ENCODE measurements at regions not wholly inside any gene's neighbourhood (a gene's known extent, or its start where the extent isn't known, plus 50 kb on each side); places are given as distances from the start of the nearest gene placed in this dataset.

DNA sequence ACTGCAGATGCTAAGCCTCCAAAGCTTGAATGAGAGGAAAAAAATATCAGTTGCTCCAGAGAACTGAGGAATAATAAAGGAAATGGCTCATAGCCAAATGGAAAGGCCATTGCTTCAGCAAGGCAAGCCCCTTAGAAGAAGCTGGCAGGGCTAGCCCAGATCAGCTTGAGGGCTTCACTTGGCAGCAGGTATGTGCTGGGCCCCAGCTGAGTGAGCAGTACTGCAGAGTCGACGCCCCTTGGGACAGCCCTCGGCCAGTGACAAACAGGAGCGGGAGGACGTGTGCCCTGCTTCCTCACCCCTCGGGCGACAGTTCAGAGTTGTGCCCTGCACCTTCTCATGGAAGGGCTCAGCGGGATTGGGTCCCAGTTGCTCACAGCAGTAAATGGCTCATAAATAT is 1031.2 kb upstream of the TMEM132C start:
- Histone ChIP-seq H3K4me3 (ENCODE audit: insufficient read depth, low read length, poor library complexity, severe bottlenecking) (no peak overlapping the region), H3F3A (ENCODE audit: insufficient read depth) (no peaks in the 10 kb centered on the region), H3K4me2 (ENCODE audit: low read depth, low read length, poor library complexity, severe bottlenecking) (no peak overlapping the region), H3K9me3 (ENCODE audit: insufficient read depth, low read length) (no peaks in the 10 kb centered on the region), H3K27me3 (ENCODE audit: low read length) (no peaks in the 10 kb centered on the region), H3K27ac (ENCODE audit: low read depth, low read length) (no peak overlapping the region), H3K79me2 (ENCODE audit: insufficient read depth, low read length) (no peaks in the 10 kb centered on the region), H3K36me3 (ENCODE audit: low read length) (no peaks in the 10 kb centered on the region), H3K9me2 (replicated peaks; ENCODE audit: insufficient read depth, low read length) (no peaks in the 10 kb centered on the region), H2AFZ (ENCODE audit: low read depth, low read length, severe bottlenecking) (no peak overlapping the region), H4K20me1 (ENCODE audit: low read depth, low read length) (no peaks in the 10 kb centered on the region), H3K9ac (ENCODE audit: low read length) (no peak overlapping the region)
- TF ChIP-seq EZH2phosphoT487 (conservative IDR thresholded peaks at IDR 0.05; ENCODE audit: low read length) = no peak
- TF ChIP-seq CTCF (IDR thresholded peaks at IDR 0.05; ENCODE audit: insufficient read depth, low read length, poor library complexity, severe bottlenecking) = no peak

- Histone ChIP-seq H3K4me2 (ENCODE audit: low read depth, low read length, poor library complexity, severe bottlenecking) (no peak overlapping the region), H3K9me2 (replicated peaks; ENCODE audit: insufficient read depth, low read length) (no peaks in the 10 kb centered on the region), H3K9me3 (ENCODE audit: insufficient read depth, low read length) (no peaks in the 10 kb centered on the region), H3K9ac (ENCODE audit: low read length) (no peak overlapping the region), H3K79me2 (ENCODE audit: insufficient read depth, low read length) (no peaks in the 10 kb centered on the region), H2AFZ (ENCODE audit: low read depth, low read length, severe bottlenecking) (no peak overlapping the region), H3F3A (ENCODE audit: insufficient read depth) (no peaks in the 10 kb centered on the region), H3K27me3 (ENCODE audit: low read length) (no peaks in the 10 kb centered on the region), H3K36me3 (ENCODE audit: low read length) (no peaks in the 10 kb centered on the region), H3K4me3 (ENCODE audit: insufficient read depth, low read length, poor library complexity, severe bottlenecking) (no peak overlapping the region), H3K27ac (ENCODE audit: low read depth, low read length) (no peak overlapping the region), H4K20me1 (ENCODE audit: low read depth, low read length) (no peaks in the 10 kb centered on the region)
- TF ChIP-seq CTCF (IDR thresholded peaks at IDR 0.05; ENCODE audit: insufficient read depth, low read length, poor library complexity, severe bottlenecking) = no peak
- TF ChIP-seq EZH2phosphoT487 (conservative IDR thresholded peaks at IDR 0.05; ENCODE audit: low read length) = no peak
These were observed 1030.5 kb upstream of the TMEM132C start for GRCh38 chr12:127236491-127236890.

GRCh38 chr12:127237151-127237550 is 1029.8 kb upstream of the TMEM132C start:
- no peaks in the 10 kb centered on the region for H3K36me3 ChIP-seq (ENCODE audit: low read length)
- H3K4me2 ChIP-seq (ENCODE audit: low read depth, low read length, poor library complexity, severe bottlenecking) = no peak overlapping the region
- H3K9ac ChIP-seq (ENCODE audit: low read length) = no peak overlapping the region
- no peaks in the 10 kb centered on the region for H3K9me2 ChIP-seq (replicated peaks; ENCODE audit: insufficient read depth, low read length)
- H4K20me1 ChIP-seq (ENCODE audit: low read depth, low read length) = no peaks in the 10 kb centered on the region
- no peak overlapping the region for H3K27ac ChIP-seq (ENCODE audit: low read depth, low read length)
- TF ChIP-seq CTCF (IDR thresholded peaks at IDR 0.05; ENCODE audit: insufficient read depth, low read length, poor library complexity, severe bottlenecking) (no peak), EZH2phosphoT487 (conservative IDR thresholded peaks at IDR 0.05; ENCODE audit: low read length) (no peak)
- no peak overlapping the region for H3K4me3 ChIP-seq (ENCODE audit: insufficient read depth, low read length, poor library complexity, severe bottlenecking)
- H3K79me2 ChIP-seq (ENCODE audit: insufficient read depth, low read length) = no peaks in the 10 kb centered on the region
- H3K9me3 ChIP-seq (ENCODE audit: insufficient read depth, low read length) = no peaks in the 10 kb centered on the region
- H3K27me3 ChIP-seq (ENCODE audit: low read length) = no peaks in the 10 kb centered on the region
- H3F3A ChIP-seq (ENCODE audit: insufficient read depth) = no peaks in the 10 kb centered on the region
- no peak overlapping the region for H2AFZ ChIP-seq (ENCODE audit: low read depth, low read length, severe bottlenecking)

- H2AFZ ChIP-seq (ENCODE audit: low read depth, low read length, severe bottlenecking) = no peak overlapping the region
- H3F3A ChIP-seq (ENCODE audit: insufficient read depth) = no peaks in the 10 kb centered on the region
- no peak for TF ChIP-seq EZH2phosphoT487 (conservative IDR thresholded peaks at IDR 0.05; ENCODE audit: low read length)
- TF ChIP-seq CTCF (IDR thresholded peaks at IDR 0.05; ENCODE audit: insufficient read depth, low read length, poor library complexity, severe bottlenecking) = no peak
- H3K27me3 ChIP-seq (ENCODE audit: low read length) = no peaks in the 10 kb centered on the region
- no peaks in the 10 kb centered on the region for H3K9me2 ChIP-seq (replicated peaks; ENCODE audit: insufficient read depth, low read length)
- H4K20me1 ChIP-seq (ENCODE audit: low read depth, low read length) = no peaks in the 10 kb centered on the region
- H3K4me2 ChIP-seq (ENCODE audit: low read depth, low read length, poor library complexity, severe bottlenecking) = no peak overlapping the region
- H3K79me2 ChIP-seq (ENCODE audit: insufficient read depth, low read length) = no peaks in the 10 kb centered on the region
- no peak overlapping the region for H3K4me3 ChIP-seq (ENCODE audit: insufficient read depth, low read length, poor library complexity, severe bottlenecking)
- H3K9me3 ChIP-seq (ENCODE audit: insufficient read depth, low read length) = no peaks in the 10 kb centered on the region
- H3K27ac ChIP-seq (ENCODE audit: low read depth, low read length) = no peak overlapping the region
- no peaks in the 10 kb centered on the region for H3K36me3 ChIP-seq (ENCODE audit: low read length)
- H3K9ac ChIP-seq (ENCODE audit: low read length) = no peak overlapping the region
These were observed 1028.9 kb upstream of the TMEM132C start for GRCh38 chr12:127238107-127238506.
